GM18909 (cell line): ENCODE measurements at regions not wholly inside any gene's neighbourhood (a gene's known extent, or its start where the extent isn't known, plus 50 kb on each side); places are given as distances from the start of the nearest gene placed in this dataset.

ENCODE experiments used
- ATAC-seq: cut with Tn5 transposase; IDR thresholded peaks from one replicate; pipeline ENCODE4 v1.9.1; 2021; ENCODE audit warnings: mild to moderate bottlenecking; ENCODE audit not compliant: unreplicated experiment, poor library complexity

DNA sequence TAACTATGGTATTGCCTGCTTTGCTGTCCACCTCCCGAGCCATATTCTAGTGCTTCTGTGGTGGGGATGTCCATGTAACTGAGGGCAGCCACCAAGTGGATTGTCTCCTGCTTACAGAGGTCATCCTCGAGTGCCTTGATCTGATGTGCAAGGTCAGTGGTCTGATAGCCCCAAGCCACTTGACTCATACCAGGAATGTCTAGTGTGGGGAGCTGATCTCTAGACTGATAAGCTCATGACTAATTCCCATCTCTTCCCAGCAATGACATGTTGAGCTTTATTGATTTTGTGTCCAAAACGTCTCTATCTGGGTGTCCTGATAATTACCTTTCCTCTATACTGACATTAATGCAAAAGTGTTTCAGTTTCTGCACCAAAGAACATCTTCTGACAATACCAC lies 168.4 kb upstream of the WDR1 start:
- no peak for ATAC-seq

DNA sequence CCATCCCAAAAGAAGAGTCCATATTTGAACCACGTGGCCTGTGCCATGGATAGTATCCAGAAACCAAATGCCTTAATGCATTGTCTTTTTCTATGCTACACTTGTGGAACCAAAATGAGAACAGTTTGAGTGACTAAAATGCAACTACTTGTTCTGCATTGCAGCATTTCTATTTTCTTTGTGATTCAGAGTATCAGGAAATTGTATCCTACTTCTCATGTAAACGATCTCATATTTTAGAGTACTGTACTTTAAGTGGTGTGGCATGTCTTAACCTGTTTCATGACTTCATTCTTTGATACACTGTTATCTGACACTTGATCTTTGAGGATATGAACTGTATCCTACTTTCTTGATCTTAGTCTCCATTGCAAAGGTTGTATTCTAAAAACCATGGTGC lies 167.2 kb upstream of the WDR1 start:
- no peak for ATAC-seq

DNA sequence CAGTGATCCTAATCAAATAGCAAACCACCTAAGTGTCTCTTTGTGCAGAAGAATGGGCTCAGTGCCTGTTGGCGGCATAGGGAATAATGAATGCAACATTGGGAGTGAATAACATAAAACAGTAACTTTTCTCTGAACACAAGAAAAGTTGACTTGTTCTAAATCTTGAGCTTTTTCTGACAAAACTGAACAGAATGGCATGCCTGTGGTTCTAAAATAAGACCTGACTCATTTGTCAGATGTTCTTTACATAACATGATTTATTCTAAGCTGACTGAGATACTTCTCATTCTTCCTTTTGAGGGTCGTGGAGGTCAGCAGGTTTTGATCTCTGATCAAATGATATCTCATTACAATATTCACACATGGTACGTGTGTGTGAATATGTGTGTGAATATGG lies 165.4 kb upstream of the WDR1 start:
- no peak for ATAC-seq

DNA sequence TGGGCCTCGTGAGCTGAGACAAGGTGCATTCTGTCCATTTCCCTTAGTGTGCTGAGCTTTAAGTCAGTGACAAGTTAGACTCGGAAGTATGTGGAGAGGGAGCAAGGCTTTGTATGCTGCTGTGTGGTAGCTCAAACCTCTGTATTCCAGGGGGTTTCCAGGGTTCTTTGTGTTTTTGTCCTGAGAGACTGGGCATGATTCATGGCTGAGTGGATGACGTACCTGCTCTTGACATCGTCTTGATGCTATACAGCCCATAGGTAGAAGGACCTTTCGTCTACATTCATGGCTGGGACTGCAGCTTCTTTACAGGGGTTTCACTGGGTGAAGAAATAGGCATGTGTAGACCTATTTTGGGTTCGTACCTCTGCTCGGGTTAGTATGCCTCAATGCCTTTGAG lies 162.7 kb upstream of the WDR1 start:
- no peak for ATAC-seq

DNA sequence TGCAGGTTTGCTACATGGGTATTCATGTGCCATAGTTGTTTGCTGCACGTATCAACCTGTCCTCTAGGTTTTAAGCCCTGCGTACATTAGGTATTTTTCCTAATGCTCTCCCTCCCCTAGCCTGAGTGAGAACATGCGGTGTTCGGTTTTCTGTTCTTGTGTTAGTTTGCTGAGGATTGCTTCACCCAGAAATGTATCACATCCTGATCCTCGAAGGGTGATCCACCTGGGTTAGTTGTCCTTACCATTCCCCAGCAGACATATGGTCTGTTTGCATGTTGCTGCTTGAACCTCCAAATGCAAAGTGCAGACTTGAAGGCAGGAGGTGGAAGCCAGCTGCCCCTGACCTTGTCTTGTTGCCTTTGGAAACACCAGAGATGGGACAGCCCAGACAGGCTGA lies 161.5 kb upstream of the WDR1 start:
- no peak for ATAC-seq

DNA sequence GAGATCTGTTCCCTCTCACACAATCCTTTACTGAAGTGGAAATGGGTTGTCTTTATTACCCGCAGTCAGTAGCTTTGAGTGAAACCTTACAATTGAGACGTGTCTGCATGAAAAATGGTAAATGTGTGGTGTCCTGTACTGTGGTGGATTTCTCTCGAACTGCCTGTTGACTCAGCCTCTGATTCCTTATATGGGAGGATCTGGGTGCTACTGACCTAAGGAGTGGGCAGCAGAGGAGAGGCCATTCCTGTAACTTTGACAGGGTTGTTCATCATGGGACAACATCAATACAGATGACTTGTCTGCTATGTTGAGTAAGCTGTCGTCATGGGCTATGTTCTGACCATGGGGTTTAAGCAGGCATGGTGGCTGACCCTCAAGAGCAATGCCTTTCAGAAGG lies 159.6 kb upstream of the WDR1 start:
- ATAC-seq = no peak

DNA sequence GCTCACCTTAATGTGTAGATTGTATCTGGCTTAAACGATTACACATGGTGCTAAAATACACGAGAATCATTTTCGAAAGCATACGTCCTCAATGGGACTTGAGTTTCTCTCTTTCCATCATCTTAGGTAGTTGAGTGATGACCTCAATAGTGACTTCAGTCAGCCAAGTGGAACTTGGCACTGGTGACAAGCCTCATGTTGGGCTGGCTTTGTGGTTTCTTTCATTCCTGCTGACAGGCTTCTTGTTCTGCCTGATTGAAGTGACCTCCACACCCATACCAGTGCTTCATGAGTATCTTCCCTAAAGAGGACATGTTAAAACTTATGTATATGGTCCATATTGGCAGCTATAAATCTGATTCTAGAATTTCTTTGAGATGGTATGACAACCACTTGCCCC lies 159.1 kb upstream of the WDR1 start:
- ATAC-seq = no peak

DNA sequence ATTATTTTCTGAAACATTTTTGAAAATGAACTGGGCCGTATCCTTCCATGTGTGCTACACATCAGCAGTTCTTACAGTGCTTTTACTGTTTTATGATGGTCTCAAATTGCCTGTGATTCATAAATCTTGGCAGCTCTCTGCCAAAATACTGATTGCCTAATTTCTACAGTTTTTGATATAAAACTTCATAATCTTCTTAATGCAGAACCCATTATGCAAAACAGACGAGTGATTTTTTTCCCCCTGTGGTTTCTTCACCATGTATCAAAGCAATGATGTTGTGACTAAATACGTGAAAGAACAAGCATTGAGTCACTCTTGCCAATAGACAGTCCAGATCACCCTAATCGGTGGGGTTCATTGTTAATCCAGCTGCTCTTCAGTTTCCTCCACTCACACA lies 156.4 kb upstream of the WDR1 start:
- ATAC-seq = no peak

DNA sequence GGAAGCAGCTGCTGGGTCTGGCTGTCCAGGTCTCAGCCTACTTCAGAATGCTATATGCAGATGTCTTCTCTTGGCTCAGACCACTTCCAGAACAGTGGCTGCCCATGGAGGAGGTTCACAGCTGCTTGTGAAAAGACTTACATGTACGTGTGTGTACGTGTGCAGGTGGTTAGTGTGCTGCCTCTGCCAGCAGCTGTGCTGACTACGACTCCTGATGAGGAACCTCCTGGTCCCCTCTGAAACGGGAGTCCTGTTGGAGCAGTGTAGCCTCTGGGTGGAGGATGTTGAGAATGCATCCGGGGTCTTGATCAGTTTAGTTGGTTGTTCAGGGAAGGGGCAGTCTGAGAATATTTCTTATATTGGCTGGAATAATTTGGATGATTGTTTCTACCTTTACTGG lies 155.9 kb upstream of the WDR1 start:
- no peak for ATAC-seq

DNA sequence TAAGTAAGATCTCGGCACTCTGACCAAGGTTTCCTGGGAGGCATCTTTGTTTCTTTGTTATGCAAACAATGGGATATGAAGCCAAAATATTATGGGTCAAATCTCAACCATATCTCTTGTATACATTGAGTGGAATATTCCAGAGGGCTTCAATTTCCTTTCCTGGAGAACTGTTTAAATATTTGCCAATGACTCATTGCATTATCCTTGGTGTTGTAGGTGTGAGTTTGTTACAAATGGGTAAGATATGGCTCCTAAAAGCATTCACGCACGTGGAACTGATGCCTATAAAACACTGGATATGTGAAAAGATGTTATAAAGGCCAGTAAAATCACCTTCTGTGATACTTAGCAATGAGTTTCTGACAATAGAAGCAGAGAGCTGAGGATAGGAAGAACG lies 150.5 kb upstream of the WDR1 start:
- ATAC-seq = no peak

DNA sequence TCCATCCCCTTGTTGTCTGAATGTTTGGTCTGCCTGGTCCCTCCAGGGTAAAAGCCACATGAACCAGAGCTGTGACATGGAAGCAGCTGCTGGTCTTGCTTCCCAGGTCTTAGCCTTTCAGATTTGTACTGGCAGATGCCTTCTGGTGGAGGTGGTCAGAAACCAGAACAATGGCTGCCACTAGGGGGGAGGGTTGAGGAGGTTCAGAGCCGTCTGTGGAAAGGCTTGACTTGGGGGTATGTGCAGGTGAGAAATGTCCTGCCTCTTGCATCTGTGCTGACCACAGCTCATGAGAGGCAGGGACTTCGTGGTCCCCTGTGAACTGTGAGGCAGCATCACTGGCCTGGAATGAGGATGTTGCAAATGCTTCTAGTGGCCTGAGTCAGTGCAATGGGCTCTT lies 144.2 kb upstream of the WDR1 start:
- ATAC-seq = no peak

DNA sequence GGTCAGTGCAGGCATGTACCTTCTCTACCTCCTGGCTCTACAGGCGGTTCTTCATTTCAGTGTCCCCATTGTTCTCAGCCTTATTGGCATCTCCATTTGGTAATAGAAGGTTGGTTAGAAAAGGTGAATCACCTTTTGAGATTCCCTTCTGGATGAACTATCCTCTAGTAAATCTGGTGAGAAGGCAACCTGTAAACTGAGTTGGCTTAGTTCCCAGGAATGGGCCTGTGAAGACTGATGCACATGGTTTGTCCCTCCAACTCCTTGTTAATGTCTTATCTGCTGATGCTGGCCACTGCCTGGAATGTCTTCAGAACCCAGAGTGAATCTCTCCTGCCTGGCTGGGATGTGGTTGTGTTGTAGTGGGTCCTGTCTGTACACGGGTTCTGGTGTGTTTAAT lies 143.4 kb upstream of the WDR1 start:
- ATAC-seq = no peak

DNA sequence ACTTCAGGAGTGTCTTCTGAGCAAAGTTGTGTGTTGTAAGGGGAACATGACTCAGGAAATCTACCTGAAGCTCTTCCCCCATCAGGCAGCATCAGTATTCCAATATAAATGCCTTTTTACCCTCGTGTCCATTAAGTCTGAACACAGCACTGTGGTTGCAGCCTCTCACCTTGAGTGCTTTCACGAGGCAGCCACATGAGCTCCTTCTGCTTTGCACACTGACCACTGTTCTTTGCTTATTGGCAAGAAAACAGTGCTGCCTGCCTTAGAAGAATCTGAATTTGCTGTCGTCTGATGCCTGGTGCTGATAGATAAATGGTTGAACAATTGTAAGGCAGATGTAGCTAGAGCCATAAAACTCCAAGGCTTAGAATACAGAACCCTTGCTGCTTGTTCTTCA lies 139.6 kb upstream of the WDR1 start:
- no peak for ATAC-seq

DNA sequence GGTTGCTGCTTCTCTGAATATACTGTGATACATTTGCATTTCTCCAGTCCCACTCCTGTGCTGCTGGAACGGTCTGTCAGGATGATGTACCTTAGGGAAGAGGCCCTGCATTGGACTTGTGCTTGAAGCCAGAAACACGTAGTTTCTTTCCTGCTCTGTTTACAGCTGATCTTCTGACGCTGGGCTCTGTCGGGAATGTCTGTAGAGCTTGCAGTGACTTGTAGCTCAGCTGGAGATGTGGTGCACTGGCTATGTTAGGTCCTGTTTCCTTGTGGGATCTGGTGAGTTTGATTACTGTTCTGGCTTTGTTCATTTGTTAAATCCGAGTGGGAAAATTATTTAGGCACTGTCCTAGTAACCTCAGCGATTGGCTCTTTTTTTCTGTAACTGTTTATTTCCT lies 137.2 kb upstream of the WDR1 start:
- ATAC-seq = no peak

DNA sequence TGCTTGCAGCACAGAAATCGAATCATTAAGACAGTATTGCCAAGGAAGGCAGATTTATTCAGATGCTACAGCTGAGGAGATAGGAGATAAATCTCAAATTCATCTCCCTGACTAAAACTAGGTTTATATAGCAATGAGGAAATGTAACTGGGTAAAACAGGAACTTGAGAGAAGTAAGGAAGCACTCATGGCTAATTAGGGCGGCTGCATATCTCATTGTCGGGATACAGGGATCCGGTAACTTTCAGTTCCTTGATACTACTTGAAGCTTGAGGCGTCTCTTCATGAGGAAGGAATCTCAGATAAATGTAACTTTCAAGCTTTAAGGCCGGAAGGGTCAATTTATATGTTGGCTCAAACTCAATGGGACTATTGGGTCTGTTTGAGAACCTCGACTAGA lies 129.2 kb upstream of the WDR1 start:
- no peak for ATAC-seq

DNA sequence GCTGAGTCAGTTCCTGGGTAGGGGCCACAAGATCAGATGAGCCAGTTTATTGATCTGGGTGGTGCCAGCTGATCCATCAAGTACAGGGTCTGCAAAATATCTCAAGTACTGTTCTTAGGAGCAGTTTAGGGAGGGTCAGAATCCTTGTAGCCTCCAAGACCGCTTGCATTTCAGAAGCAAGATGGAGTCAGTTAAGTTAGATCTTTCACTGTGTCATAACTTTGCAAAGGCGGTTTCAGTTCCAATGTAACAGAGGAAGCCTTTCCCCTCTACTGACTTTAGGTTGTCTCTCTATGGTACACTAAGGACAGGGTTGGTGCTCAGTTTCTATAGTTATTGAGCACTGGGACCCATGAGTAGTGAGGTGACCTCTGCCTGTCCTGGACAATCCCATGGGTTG lies 127.3 kb upstream of the WDR1 start:
- no peak for ATAC-seq

DNA sequence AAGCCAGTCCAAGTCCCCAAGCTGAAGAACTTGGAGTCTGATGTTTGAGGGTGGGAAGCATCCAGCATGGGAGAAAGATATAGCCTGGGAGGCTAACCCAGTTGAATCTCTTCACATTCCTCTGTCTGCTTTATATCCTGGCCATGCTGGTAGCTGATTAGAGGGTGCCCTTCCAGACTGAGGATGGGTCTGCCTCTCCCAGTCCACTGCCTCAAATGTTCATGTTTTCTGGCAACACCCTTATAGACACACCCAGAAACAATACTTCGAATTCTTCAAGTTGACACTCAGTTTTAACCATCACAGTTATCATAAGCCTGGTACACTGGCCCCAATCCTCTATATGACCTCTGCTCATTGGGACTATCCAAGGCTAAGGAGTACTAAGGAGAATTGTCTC lies 124.1 kb upstream of the WDR1 start:
- no peak for ATAC-seq

DNA sequence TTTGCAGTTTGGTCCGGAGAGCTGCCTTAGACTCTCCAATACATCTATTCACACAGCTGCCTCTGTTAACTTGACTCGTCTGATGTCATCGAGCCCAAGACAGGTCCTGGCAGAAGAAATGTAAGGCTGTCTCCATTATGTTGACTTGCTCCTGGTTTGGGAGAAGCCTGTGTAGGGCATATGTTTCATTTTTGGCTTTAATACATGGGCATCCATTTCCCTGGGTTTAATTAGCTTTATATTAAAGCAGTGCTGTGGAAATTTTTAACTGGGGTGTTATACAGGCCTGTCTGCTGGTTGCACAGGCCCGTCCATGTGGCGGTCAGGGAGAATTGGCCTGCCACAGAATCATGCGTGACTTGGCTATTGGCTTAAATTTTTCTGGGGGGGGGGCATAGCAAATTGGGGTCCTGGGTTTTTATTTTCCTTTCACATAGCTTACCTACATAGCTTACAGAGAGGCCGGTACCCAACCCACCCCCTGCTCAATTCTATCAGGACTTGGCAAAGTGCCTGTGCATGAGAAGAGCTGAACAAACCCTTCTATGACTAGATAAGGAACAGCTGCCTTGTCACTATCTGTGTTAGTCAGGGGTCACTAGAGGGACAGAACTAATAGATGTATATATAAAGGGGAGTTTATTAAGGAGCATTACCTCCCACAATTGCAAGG lies 123.5 kb upstream of the WDR1 start:
- no peak for ATAC-seq

DNA sequence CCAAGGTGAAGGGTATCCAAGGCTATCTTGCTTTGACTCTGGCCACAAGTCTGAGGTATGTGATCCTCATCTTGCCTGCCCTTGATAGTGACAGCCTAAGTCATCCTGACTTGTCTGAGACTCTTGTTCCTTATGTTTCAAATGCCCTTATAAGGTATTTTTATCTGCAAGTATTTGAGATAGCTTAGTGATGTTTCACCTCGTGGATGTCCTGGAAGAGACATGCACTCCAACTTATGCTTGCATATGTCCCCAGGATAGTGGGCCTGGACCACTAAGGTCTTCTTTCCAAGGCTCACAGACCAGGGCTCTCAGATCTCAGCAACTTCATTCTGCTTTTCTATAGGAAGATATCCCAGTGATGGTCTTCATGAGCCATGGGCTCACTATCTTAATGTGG lies 120.5 kb upstream of the WDR1 start:
- no peak for ATAC-seq

DNA sequence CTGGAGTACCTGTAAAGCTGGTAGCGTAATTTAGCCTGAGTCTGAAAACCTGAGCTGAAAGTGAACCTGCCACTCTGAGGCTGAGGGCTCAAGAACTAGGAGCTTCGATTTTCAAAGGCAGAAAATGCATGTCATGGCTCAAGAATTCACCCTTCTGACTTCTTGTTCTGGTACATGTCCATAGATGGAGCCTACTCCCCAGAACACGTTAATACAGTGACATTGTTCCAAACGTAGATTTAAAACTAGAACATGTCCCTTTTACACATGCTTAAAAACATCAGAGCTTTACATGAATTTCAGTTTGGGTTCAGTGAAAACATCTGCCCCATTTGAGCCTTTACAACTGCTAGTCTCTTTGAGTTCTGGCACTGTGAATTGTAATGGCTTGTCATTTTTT lies 115.5 kb upstream of the WDR1 start:
- ATAC-seq = no peak

DNA sequence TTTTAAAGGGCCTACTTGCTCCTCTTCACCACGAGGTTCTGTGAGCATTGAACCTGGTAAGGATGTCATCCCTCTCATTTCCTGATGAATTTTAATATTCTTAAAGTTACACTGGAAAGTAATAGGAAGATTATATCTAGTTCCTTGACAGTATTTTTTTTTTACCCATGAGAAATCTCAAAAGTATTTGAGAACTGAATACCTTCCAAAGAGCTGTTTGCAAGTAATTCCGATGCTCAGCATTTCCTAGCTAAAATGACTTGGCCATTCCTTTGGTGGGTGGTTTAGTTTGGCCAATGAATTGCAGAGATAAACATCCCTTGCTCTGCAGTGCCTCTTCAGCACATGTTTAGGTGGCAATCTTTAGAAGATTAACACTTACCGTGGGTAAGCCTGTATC lies 110.2 kb upstream of the WDR1 start:
- ATAC-seq = no peak

DNA sequence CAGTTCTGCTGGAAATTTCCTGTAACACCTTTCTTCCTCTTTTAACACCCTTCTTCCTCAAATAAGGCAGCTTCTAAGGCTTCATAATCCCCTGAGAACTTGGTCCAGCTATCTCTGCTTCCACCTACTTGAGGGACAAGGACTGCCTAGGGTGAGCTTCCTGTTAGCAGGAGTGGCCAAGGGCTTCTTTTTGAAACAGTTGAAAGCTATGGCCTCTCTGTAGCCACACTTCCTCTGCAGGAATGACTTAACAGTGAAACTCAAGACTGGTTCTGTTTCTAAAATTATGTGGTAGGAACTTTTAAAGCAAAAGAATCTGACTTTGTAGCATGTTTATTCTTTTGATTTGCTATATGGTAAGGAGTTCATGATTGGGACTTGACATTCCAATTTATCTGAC lies 108.5 kb upstream of the WDR1 start:
- no peak for ATAC-seq

DNA sequence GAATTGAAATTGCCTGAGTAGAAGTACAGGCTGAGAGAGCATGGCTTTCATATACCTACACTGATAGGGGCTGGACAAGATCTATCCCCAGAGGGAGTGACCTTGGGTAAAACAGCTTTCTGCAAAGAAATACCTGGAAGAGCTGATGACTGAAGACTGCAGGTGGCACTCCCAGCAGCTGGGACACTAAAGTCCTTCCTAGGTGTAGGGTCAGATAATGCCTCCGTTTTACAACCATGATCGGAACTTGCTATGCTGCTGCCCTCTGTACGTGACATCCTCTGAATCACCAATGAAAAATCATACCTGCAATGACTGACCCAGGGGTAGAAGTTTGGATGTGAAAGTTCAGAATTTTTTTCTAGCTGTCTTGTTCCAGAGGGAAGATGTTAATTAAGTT lies 107.2 kb upstream of the WDR1 start:
- ATAC-seq = no peak
